CD4-positive, alpha-beta memory T cell (primary cell): ENCODE measurements at regions not wholly inside any gene's neighbourhood (a gene's known extent, or its start where the extent isn't known, plus 50 kb on each side); places are given as distances from the start of the nearest gene placed in this dataset.

Experiments
- CTCF ChIA-PET: fragments of 350-600 bp; sonication (Branson Sonifier 250); formaldehyde crosslinking; loops from one replicate; lab custom pipeline; 2021; ENCODE audit warnings: inconsistent platforms; ENCODE audit not compliant: partially characterized antibody; lab: Charles Lee
- POLR2A ChIA-PET: fragments of 350-600 bp; sonication (Branson Sonifier 250); formaldehyde crosslinking; loops from one replicate; lab custom pipeline; 2021; ENCODE audit not compliant: partially characterized antibody; lab: Charles Lee
- DNase-seq, 5 donors: peaks; one replicate each; pipeline versions ENCODE4 v3.0.0 to v3.0.0-alpha.2; 2020 to 2022; ENCODE audit warnings: mixed read lengths in 1 of 5
- H3K27ac ChIP-seq: one replicate; pipeline ENCODE4 v1.7.0; 2013; ENCODE audit warnings: low read depth, low read length
- H3K27me3 ChIP-seq: 2 replicates; pipeline ENCODE4 v1.7.0; 2013; ENCODE audit warnings: mild to moderate bottlenecking, low read length, moderate library complexity; ENCODE audit not compliant: insufficient read depth
- H3K36me3 ChIP-seq: 2 replicates; pipeline ENCODE4 v1.7.0; 2013; ENCODE audit warnings: mild to moderate bottlenecking, low read length, moderate library complexity; ENCODE audit not compliant: insufficient read depth
- H3K4me1 ChIP-seq: 2 replicates; pipeline ENCODE4 v1.7.0; 2013; ENCODE audit warnings: mild to moderate bottlenecking, low read length, moderate library complexity; ENCODE audit not compliant: insufficient read depth
- H3K4me3 ChIP-seq, 2 donors: one replicate each; pipeline ENCODE4 v1.7.0; 2013; ENCODE audit warnings: low read length in 2 of 2, mild to moderate bottlenecking in 1 of 2
- H3K9me3 ChIP-seq, 2 donors: one replicate each; pipeline ENCODE4 v1.7.0; 2013; ENCODE audit warnings: low read length in 2 of 2, control low read depth in 1 of 2; ENCODE audit not compliant: control insufficient read depth in 1 of 2
- H3K27ac Mint-ChIP-seq, 7 donors: one replicate each; pipeline ENCODE4 v1.8.0; 2020 to 2021; ENCODE audit warnings: mixed read lengths in 7 of 7, mild to moderate bottlenecking in 6 of 7, inconsistent platforms in 3 of 7, moderate library complexity in 3 of 7
- H3K27me3 Mint-ChIP-seq, 2 donors: one replicate each; pipeline ENCODE4 v1.8.0; 2020 to 2021; ENCODE audit warnings: mixed read lengths in 2 of 2
- H3K36me3 Mint-ChIP-seq, 2 donors: one replicate each; pipeline ENCODE4 v1.8.0; 2020 to 2021; ENCODE audit warnings: mixed read lengths in 2 of 2, inconsistent platforms in 1 of 2, mild to moderate bottlenecking in 1 of 2
- H3K4me1 Mint-ChIP-seq, 4 donors: one replicate each; pipeline ENCODE4 v1.8.0; 2020 to 2021; ENCODE audit warnings: mixed read lengths in 4 of 4, mild to moderate bottlenecking in 1 of 4
- H3K4me3 Mint-ChIP-seq, 8 donors: one replicate each; pipeline ENCODE4 v1.8.0; 2020 to 2021; ENCODE audit warnings: mixed read lengths in 8 of 8, mild to moderate bottlenecking in 7 of 8, moderate library complexity in 6 of 8, inconsistent platforms in 3 of 8
- H3K9me3 Mint-ChIP-seq, 8 donors: one replicate each; pipeline ENCODE4 v1.8.0; 2020 to 2021; ENCODE audit warnings: mixed read lengths in 8 of 8, mild to moderate bottlenecking in 5 of 8, inconsistent platforms in 3 of 8, moderate library complexity in 1 of 8
- intact Hi-C: fragments of 100-400 bp; cut with micrococcal nuclease; formaldehyde crosslinking; loops from one replicate; pipeline ENCODE4 v1.15.1; 2023

GRCh38 chr2:123035541-123035940 lies 989.5 kb upstream of the CNTNAP5 start:
- H3K9me3 Mint-ChIP-seq: peaks cover 5 to 29% (median 16%) of the 10 kb centered on the region in 8 donors
- no peak overlapping the region for H3K27ac ChIP-seq
- no peaks in the 10 kb centered on the region for H3K36me3 ChIP-seq
- ChIA-PET POLR2A (no interaction called here), CTCF (no interaction called here)
- no peaks in the 10 kb centered on the region for H3K27me3 Mint-ChIP-seq
- no peak overlapping the region for H3K4me3 Mint-ChIP-seq
- no peak overlapping the region for H3K27ac Mint-ChIP-seq
- no peaks in the 10 kb centered on the region for H3K27me3 ChIP-seq
- no peaks in the 10 kb centered on the region for H3K4me1 Mint-ChIP-seq
- no peaks in the 10 kb centered on the region for H3K4me1 ChIP-seq
- H3K4me3 ChIP-seq: no peak overlapping the region
- DNase-seq: no peak
- intact Hi-C loops: no loop called here
- H3K36me3 Mint-ChIP-seq: no peaks in the 10 kb centered on the region
- H3K9me3 ChIP-seq: peaks cover 0 to 3% of the 10 kb centered on the region in 2 donors

- Mint-ChIP-seq H3K9me3 (peaks cover 5 to 22% (median 18%) of the 10 kb centered on the region in 8 donors), H3K27ac (peak overlapping the region in 1 of 7 donors; percentile 23), H3K27me3 (no peaks in the 10 kb centered on the region), H3K4me1 (no peaks in the 10 kb centered on the region), H3K4me3 (no peak overlapping the region), H3K36me3 (no peaks in the 10 kb centered on the region)
- Histone ChIP-seq H3K4me3 (no peak overlapping the region), H3K27ac (no peak overlapping the region), H3K4me1 (no peaks in the 10 kb centered on the region), H3K9me3 (peaks cover 0 to 3% of the 10 kb centered on the region in 2 donors), H3K27me3 (no peaks in the 10 kb centered on the region), H3K36me3 (no peaks in the 10 kb centered on the region)
- POLR2A ChIA-PET: no interaction called here
- no peak for DNase-seq
- intact Hi-C loops: no loop called here
- CTCF ChIA-PET: no interaction called here
Observed at GRCh38 chr2:123036300-123036699, 988.8 kb upstream of the CNTNAP5 start.

- H3K9me3 Mint-ChIP-seq: peaks cover 2 to 25% (median 9%) of the 10 kb centered on the region in 8 donors
Observed at GRCh38 chr2:123040506-123040905, 984.6 kb upstream of the CNTNAP5 start.

GRCh38 chr2:123043458-123043857 lies 981.6 kb upstream of the CNTNAP5 start:
- DNase-seq: no peak
- Mint-ChIP-seq H3K27me3 (no peaks in the 10 kb centered on the region), H3K4me3 (no peak overlapping the region), H3K9me3 (peaks cover 2 to 13% (median 6%) of the 10 kb centered on the region in 8 donors), H3K27ac (no peak overlapping the region), H3K36me3 (no peaks in the 10 kb centered on the region), H3K4me1 (no peaks in the 10 kb centered on the region)
- Histone ChIP-seq H3K27ac (no peak overlapping the region), H3K36me3 (no peaks in the 10 kb centered on the region), H3K4me3 (no peak overlapping the region), H3K27me3 (no peaks in the 10 kb centered on the region), H3K4me1 (no peaks in the 10 kb centered on the region), H3K9me3 (no peaks in the 10 kb centered on the region)
- intact Hi-C loops: no loop called here
- POLR2A ChIA-PET: no interaction called here
- CTCF ChIA-PET: no interaction called here

More at GRCh38 chr2:123040506-123040905, 984.6 kb upstream of the CNTNAP5 start:
- Histone ChIP-seq H3K4me3 (no peak overlapping the region), H3K27me3 (no peaks in the 10 kb centered on the region), H3K4me1 (no peaks in the 10 kb centered on the region), H3K27ac (no peak overlapping the region), H3K9me3 (peaks cover 0 to 3% of the 10 kb centered on the region in 2 donors), H3K36me3 (no peaks in the 10 kb centered on the region)
- H3K27ac Mint-ChIP-seq: no peak overlapping the region
- H3K27me3 Mint-ChIP-seq: no peaks in the 10 kb centered on the region
- no peaks in the 10 kb centered on the region for H3K36me3 Mint-ChIP-seq
- intact Hi-C loops: no loop called here
- no peak for DNase-seq
- ChIA-PET POLR2A (no interaction called here), CTCF (no interaction called here)
- H3K4me1 Mint-ChIP-seq: no peaks in the 10 kb centered on the region
- no peak overlapping the region for H3K4me3 Mint-ChIP-seq

- ChIA-PET CTCF (no interaction called here), POLR2A (no interaction called here)
- Mint-ChIP-seq H3K4me1 (no peaks in the 10 kb centered on the region), H3K27ac (no peak overlapping the region), H3K36me3 (no peaks in the 10 kb centered on the region), H3K9me3 (peaks cover 0 to 7% (median 3%) of the 10 kb centered on the region in 8 donors), H3K4me3 (no peak overlapping the region), H3K27me3 (no peaks in the 10 kb centered on the region)
- H3K27me3 ChIP-seq: no peaks in the 10 kb centered on the region
- intact Hi-C loops: no loop called here
- H3K36me3 ChIP-seq: no peaks in the 10 kb centered on the region
- no peaks in the 10 kb centered on the region for H3K4me1 ChIP-seq
- H3K4me3 ChIP-seq: no peak overlapping the region
- DNase-seq: no peak
- no peaks in the 10 kb centered on the region for H3K9me3 ChIP-seq
- H3K27ac ChIP-seq: no peak overlapping the region
Observed at GRCh38 chr2:123045713-123046112, 979.4 kb upstream of the CNTNAP5 start.

GRCh38 chr2:123047186-123047585 lies 977.9 kb upstream of the CNTNAP5 start:
- no peak overlapping the region for H3K4me3 ChIP-seq
- Mint-ChIP-seq H3K9me3 (peaks cover 0 to 8% (median 4%) of the 10 kb centered on the region in 8 donors), H3K36me3 (no peaks in the 10 kb centered on the region), H3K4me1 (no peaks in the 10 kb centered on the region), H3K27ac (no peak overlapping the region), H3K4me3 (no peak overlapping the region), H3K27me3 (no peaks in the 10 kb centered on the region)
- intact Hi-C loops: no loop called here
- no peaks in the 10 kb centered on the region for H3K27me3 ChIP-seq
- ChIA-PET POLR2A (no interaction called here), CTCF (no interaction called here)
- H3K4me1 ChIP-seq: no peaks in the 10 kb centered on the region
- H3K27ac ChIP-seq: no peak overlapping the region
- H3K9me3 ChIP-seq: no peaks in the 10 kb centered on the region
- no peak for DNase-seq
- no peaks in the 10 kb centered on the region for H3K36me3 ChIP-seq

- Histone ChIP-seq H3K27me3 (no peaks in the 10 kb centered on the region), H3K9me3 (no peaks in the 10 kb centered on the region), H3K4me3 (no peak overlapping the region), H3K27ac (no peak overlapping the region), H3K4me1 (no peaks in the 10 kb centered on the region), H3K36me3 (no peaks in the 10 kb centered on the region)
- CTCF ChIA-PET: no interaction called here
- no peaks in the 10 kb centered on the region for H3K27me3 Mint-ChIP-seq
- no peak for DNase-seq
- no peaks in the 10 kb centered on the region for H3K36me3 Mint-ChIP-seq
- H3K27ac Mint-ChIP-seq: no peak overlapping the region
- peaks cover 4 to 19% (median 6%) of the 10 kb centered on the region in 8 donors for H3K9me3 Mint-ChIP-seq
- intact Hi-C loops: no loop called here
- POLR2A ChIA-PET: no interaction called here
- no peaks in the 10 kb centered on the region for H3K4me1 Mint-ChIP-seq
- no peak overlapping the region for H3K4me3 Mint-ChIP-seq
Observed at GRCh38 chr2:123051136-123051535, 974.0 kb upstream of the CNTNAP5 start.

GRCh38 chr2:123061534-123061933 lies 963.6 kb upstream of the CNTNAP5 start:
- H3K27ac Mint-ChIP-seq: no peak overlapping the region
- H3K36me3 Mint-ChIP-seq: no peaks in the 10 kb centered on the region
- H3K27me3 Mint-ChIP-seq: no peaks in the 10 kb centered on the region
- Histone ChIP-seq H3K4me3 (no peak overlapping the region), H3K27me3 (no peaks in the 10 kb centered on the region), H3K27ac (no peak overlapping the region), H3K4me1 (no peaks in the 10 kb centered on the region), H3K9me3 (peaks cover 0 to 4% of the 10 kb centered on the region in 2 donors), H3K36me3 (no peaks in the 10 kb centered on the region)
- no peak for DNase-seq
- peaks cover 7 to 23% (median 14%) of the 10 kb centered on the region in 8 donors for H3K9me3 Mint-ChIP-seq
- ChIA-PET POLR2A (no interaction called here), CTCF (no interaction called here)
- no peaks in the 10 kb centered on the region for H3K4me1 Mint-ChIP-seq
- H3K4me3 Mint-ChIP-seq: no peak overlapping the region
- intact Hi-C loops: no loop called here
